H9 (cell line): ENCODE measurements at regions not wholly inside any gene's neighbourhood (a gene's known extent, or its start where the extent isn't known, plus 50 kb on each side); places are given as distances from the start of the nearest gene placed in this dataset.

Experiments
- DNase-seq: peaks from one replicate; pipeline ENCODE4 v3.0.0-alpha.2; 2017
- H2AFZ ChIP-seq: one replicate; pipeline ENCODE4 v1.6.1; 2013; ENCODE audit warnings: mild to moderate bottlenecking, low read length, control low read depth, moderate library complexity
- H2AK5ac ChIP-seq: 2 replicates; pipeline ENCODE4 v1.6.1; 2013; ENCODE audit warnings: low read length, control low read depth, mixed read lengths; ENCODE audit not compliant: insufficient read length
- H2BK120ac ChIP-seq: one replicate; pipeline ENCODE4 v1.6.1; 2013; ENCODE audit warnings: low read depth, mild to moderate bottlenecking, low read length, control low read depth, inconsistent platforms; ENCODE audit not compliant: poor library complexity, severe bottlenecking
- H2BK12ac ChIP-seq: 2 replicates; pipeline ENCODE4 v1.6.1; 2013; ENCODE audit warnings: low read length, control low read depth, mixed read lengths, low read depth; ENCODE audit not compliant: insufficient read length
- H2BK15ac ChIP-seq: 2 replicates; pipeline ENCODE4 v1.6.1; 2013; ENCODE audit warnings: low read depth, low read length, control low read depth
- H2BK20ac ChIP-seq: one replicate; pipeline ENCODE4 v1.6.1; 2013; ENCODE audit warnings: low read depth, mild to moderate bottlenecking, low read length, control low read depth, inconsistent platforms; ENCODE audit not compliant: poor library complexity, severe bottlenecking
- H2BK5ac ChIP-seq: 2 replicates; pipeline ENCODE4 v1.6.1; 2013; ENCODE audit warnings: low read length, control low read depth, mixed read lengths; ENCODE audit not compliant: insufficient read length
- H3K14ac ChIP-seq: 2 replicates; pipeline ENCODE4 v1.6.1; 2013; ENCODE audit warnings: low read length, control low read depth; ENCODE audit not compliant: insufficient read depth
- H3K18ac ChIP-seq: 2 replicates; pipeline ENCODE4 v1.6.1; 2013; ENCODE audit warnings: low read depth, mild to moderate bottlenecking, mixed read lengths, low read length, control low read depth; ENCODE audit not compliant: insufficient read length
- H3K23ac ChIP-seq: 2 replicates; pipeline ENCODE4 v1.6.1; 2013; ENCODE audit warnings: low read length, control low read depth, mixed read lengths, low read depth; ENCODE audit not compliant: insufficient read length
- H3K23me2 ChIP-seq: 2 replicates; pipeline ENCODE4 v1.6.1; 2013; ENCODE audit warnings: low read depth, mild to moderate bottlenecking, mixed read lengths, low read length, control low read depth; ENCODE audit not compliant: insufficient read length, poor library complexity, severe bottlenecking
- H3K27ac ChIP-seq: 2 replicates; pipeline ENCODE4 v1.5.1; 2013; ENCODE audit warnings: low read length, control low read depth, mixed read lengths, low read depth; ENCODE audit not compliant: insufficient read length
- H3K27me3 ChIP-seq: 2 replicates; pipeline ENCODE4 v1.6.1; 2013; ENCODE audit warnings: low read length, control low read depth, inconsistent platforms; ENCODE audit not compliant: insufficient read depth
- H3K4ac ChIP-seq: 2 replicates; pipeline ENCODE4 v1.6.1; 2013; ENCODE audit warnings: low read depth, mild to moderate bottlenecking, control low read depth, inconsistent platforms, low read length, moderate library complexity
- H3K4me1 ChIP-seq: 2 replicates; pipeline ENCODE4 v1.6.1; 2013; ENCODE audit warnings: low read length, control low read depth, inconsistent platforms; ENCODE audit not compliant: insufficient read depth
- H3K4me2 ChIP-seq: 2 replicates; pipeline ENCODE4 v1.6.1; 2013; ENCODE audit warnings: low read length, control low read depth, mixed read lengths; ENCODE audit not compliant: insufficient read length, insufficient read depth
- H3K56ac ChIP-seq: 2 replicates; pipeline ENCODE4 v1.6.1; 2013; ENCODE audit warnings: low read depth, mild to moderate bottlenecking, mixed read lengths, low read length, control low read depth; ENCODE audit not compliant: insufficient read length
- H3K79me1 ChIP-seq: 2 replicates; pipeline ENCODE4 v1.6.1; 2013; ENCODE audit warnings: low read depth, mild to moderate bottlenecking, moderate library complexity, low read length, control low read depth, inconsistent platforms; ENCODE audit not compliant: insufficient read depth, poor library complexity, severe bottlenecking
- H3K79me2 ChIP-seq: 2 replicates; pipeline ENCODE4 v1.6.1; 2013; ENCODE audit warnings: low read length, control low read depth, inconsistent platforms; ENCODE audit not compliant: insufficient read depth
- H3K9ac ChIP-seq: 2 replicates; pipeline ENCODE4 v1.6.1; 2013; ENCODE audit warnings: low read length, control low read depth, mixed read lengths; ENCODE audit not compliant: insufficient read length; ENCODE audit errors: extremely low read depth
- H3K9me3 ChIP-seq: one replicate; pipeline ENCODE4 v1.6.1; 2013; ENCODE audit warnings: low read depth, low read length, inconsistent platforms; ENCODE audit not compliant: control insufficient read depth
- H3T11ph ChIP-seq: one replicate; pipeline ENCODE4 v1.6.1; 2013; ENCODE audit warnings: mild to moderate bottlenecking, low read length, control low read depth, inconsistent platforms
- H4K20me1 ChIP-seq: one replicate; pipeline ENCODE4 v1.6.1; 2013; ENCODE audit not compliant: control insufficient read depth, insufficient read length, insufficient read depth
- H4K5ac ChIP-seq: 2 replicates; pipeline ENCODE4 v1.6.1; 2013; ENCODE audit warnings: low read depth, mild to moderate bottlenecking, mixed read lengths, low read length, control low read depth; ENCODE audit not compliant: insufficient read length
- H4K8ac ChIP-seq: replicated peaks from 2 replicates; pipeline ENCODE4 v1.6.1; 2013; ENCODE audit warnings: low read length, control low read depth, mixed read lengths, low read depth; ENCODE audit not compliant: insufficient read length
- H4K91ac ChIP-seq: 2 replicates; pipeline ENCODE4 v1.6.1; 2013; ENCODE audit warnings: low read depth, mild to moderate bottlenecking, moderate library complexity, mixed read lengths, low read length, control low read depth; ENCODE audit not compliant: insufficient read length
- H3K27ac Mint-ChIP-seq, 3 experiments: 2 replicates in 2 of 3; 3 replicates in 1 of 3; pipeline ENCODE4 v1.8.0; 2020 to 2021; ENCODE audit warnings: mixed read lengths in 3 of 3, mild to moderate bottlenecking in 1 of 3, moderate library complexity in 1 of 3
- H3K27me3 Mint-ChIP-seq: 2 replicates; pipeline ENCODE4 v1.8.0; 2021; ENCODE audit warnings: low read depth, mild to moderate bottlenecking, moderate library complexity, mixed read lengths
- H3K36me3 Mint-ChIP-seq, 3 experiments: 2 replicates in 2 of 3; 3 replicates in 1 of 3; pipeline ENCODE4 v1.8.0; 2020 to 2021; ENCODE audit warnings: low read depth in 3 of 3, mixed read lengths in 3 of 3; ENCODE audit not compliant: insufficient read depth in 1 of 3
- H3K4me1 Mint-ChIP-seq, 2 experiments: 2 replicates each; pipeline ENCODE4 v1.8.0; 2020; ENCODE audit warnings: mixed read lengths in 2 of 2
- H3K4me3 Mint-ChIP-seq, 2 experiments: 2 replicates in 1 of 2; 3 replicates in 1 of 2; pipeline ENCODE4 v1.8.0; 2020 to 2021; ENCODE audit warnings: mild to moderate bottlenecking in 2 of 2, mixed read lengths in 2 of 2, moderate library complexity in 1 of 2
- H3K9me3 Mint-ChIP-seq, 2 experiments: 2 replicates in 1 of 2; 3 replicates in 1 of 2; pipeline ENCODE4 v1.8.0; 2020; ENCODE audit warnings: mild to moderate bottlenecking in 2 of 2, mixed read lengths in 2 of 2, moderate library complexity in 1 of 2
- CTCF ChIP-seq: fragments of 200-600 bp; sonication (generic); conservative IDR thresholded peaks from 3 replicates; pipeline ENCODE4 v1.8.0; 2021; ENCODE audit warnings: antibody characterized with exemption, mild to moderate bottlenecking
- WGBS: extraction: QIAGEN DNeasy Blood & Tissue Kit; methylation state at CpG from one replicate; pipeline ENCODE4 v1.1.7; 2013; ENCODE audit warnings: missing lambda C conversion rate, low lambda C conversion rate, mixed read lengths; ENCODE audit not compliant: insufficient read length; ENCODE audit errors: extremely low coverage; 5-methylcytosine and 5-hydroxymethylcytosine counted together

GRCh38 chr1:80534606-80535360 is 1266.0 kb upstream of the ADGRL2 start:
- Histone ChIP-seq H3K56ac (no peak overlapping the region), H2BK120ac (no peak overlapping the region), H3K79me1 (no peaks in the 10 kb centered on the region), H4K91ac (no peak overlapping the region), H3K4me2 (no peak overlapping the region), H3K4ac (no peak overlapping the region), H2AK5ac (no peak overlapping the region), H4K20me1 (no peaks in the 10 kb centered on the region), H3K27ac (no peak overlapping the region), H3K4me1 (peaks cover 7% of the 10 kb centered on the region; the same call in 1 of the 2 replicates), H3K23ac (no peak overlapping the region), H3K23me2 (no peaks in the 10 kb centered on the region), H3K27me3 (no peaks in the 10 kb centered on the region), H2BK15ac (no peak overlapping the region), H2BK20ac (no peak overlapping the region), H3K9ac (no peak overlapping the region), H3K79me2 (no peaks in the 10 kb centered on the region), H3K9me3 (no peaks in the 10 kb centered on the region), H2BK12ac (no peak overlapping the region), H3K18ac (no peak overlapping the region), H3T11ph (no peak overlapping the region), H2AFZ (no peak overlapping the region), H4K5ac (no peak overlapping the region), H2BK5ac (no peak overlapping the region), H3K14ac (no peak overlapping the region), H4K8ac (no peak overlapping the region)
- DNase-seq: no peak
- peaks cover 51 to 54% of the 10 kb centered on the region in 2 experiments for H3K4me1 Mint-ChIP-seq
- H3K27ac Mint-ChIP-seq: peak overlapping the region; percentile 68 to 80 (median 79); a peak in 6 of 7 replicates
- TF ChIP-seq CTCF: no peak
- no peaks in the 10 kb centered on the region for H3K27me3 Mint-ChIP-seq
- H3K9me3 Mint-ChIP-seq: no peaks in the 10 kb centered on the region
- H3K4me3 Mint-ChIP-seq: no peak overlapping the region
- WGBS: no CpG with 5 or more reads among the region's 2 CpGs
- no peaks in the 10 kb centered on the region for H3K36me3 Mint-ChIP-seq
